Daoy (cell line): ENCODE measurements at regions not wholly inside any gene's neighbourhood (a gene's known extent, or its start where the extent isn't known, plus 50 kb on each side); places are given as distances from the start of the nearest gene placed in this dataset.
"Not testable (repeated sequence)": the region's sequence is repeated elsewhere in the genome, so short reads cannot be mapped to it uniquely, and the experiment has no call there.

ENCODE experiments used
- DNase-seq: peaks from one replicate; pipeline ENCODE4 v3.0.0-alpha.2; 2015; ENCODE audit warnings: low read depth

DNA sequence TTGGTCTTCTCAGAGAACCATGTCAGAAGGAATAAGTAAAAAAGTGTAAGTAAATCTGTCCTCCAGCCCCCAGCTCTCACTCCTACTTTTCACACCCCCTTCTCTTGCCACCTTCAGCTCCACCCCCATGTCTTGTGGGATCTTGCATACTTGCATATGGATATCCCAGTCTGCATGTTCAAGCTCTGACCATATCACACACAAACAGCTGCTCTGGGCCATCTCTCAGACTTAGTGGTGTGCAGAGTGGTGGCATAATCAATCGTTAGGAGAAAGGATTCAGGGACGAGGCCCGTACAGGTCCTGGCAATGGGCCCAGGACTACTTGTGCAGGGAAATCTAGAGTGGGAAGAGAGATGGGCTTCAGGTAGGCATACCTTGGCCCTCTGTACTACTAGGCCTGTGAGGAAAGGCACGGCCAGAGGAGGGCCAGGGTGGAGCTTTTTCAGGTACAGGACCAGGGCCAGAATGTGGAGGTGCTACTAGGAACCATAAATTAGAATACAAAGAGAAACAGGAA is 112.0 kb upstream of the SGK1 start:
- no peak for DNase-seq

- DNase-seq, result no peak
Measured at GRCh38 chr6:134427721-134428120, 109.8 kb upstream of the SGK1 start.

DNA sequence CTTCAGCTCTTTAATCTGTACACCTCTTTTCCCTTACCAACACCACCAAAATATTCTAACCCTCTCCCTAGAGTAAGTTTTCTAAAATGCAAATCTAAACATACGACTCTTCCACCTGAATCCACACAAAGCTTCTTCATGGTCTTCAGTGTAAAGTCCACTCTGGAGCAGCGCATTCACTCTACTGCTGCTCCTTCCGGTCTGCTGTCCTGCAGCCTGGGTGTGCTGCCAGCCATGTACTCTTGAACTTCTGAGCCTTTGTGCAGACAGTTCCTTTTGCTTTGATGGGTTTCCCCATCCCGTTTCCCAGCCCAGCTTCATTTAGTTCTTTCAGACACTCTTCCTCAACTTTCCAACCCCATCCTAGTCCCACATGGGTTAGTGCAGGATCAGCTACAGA is 108.7 kb upstream of the SGK1 start:
- DNase-seq, result no peak

DNA sequence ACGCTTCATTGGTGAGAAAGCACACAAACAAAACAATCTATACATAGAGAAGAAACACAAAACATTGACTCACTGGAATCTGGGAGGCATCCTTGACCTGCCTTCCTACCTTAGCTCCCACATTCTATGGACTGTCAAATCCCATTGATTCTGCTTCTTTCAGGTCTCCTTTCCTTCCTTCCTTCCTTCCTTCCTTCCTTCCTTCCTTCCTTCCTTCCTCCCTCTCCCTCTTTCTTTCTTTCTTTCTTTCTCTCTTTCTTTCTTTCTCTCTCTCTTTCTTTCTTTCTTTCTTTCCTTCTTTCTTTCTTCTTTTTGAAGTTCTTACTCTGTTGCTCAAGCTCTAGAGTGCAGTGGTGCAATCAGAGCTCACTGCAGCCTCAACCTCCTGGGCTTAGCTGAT is 108.0 kb upstream of the SGK1 start:
- not testable (repeated sequence) for DNase-seq

DNA sequence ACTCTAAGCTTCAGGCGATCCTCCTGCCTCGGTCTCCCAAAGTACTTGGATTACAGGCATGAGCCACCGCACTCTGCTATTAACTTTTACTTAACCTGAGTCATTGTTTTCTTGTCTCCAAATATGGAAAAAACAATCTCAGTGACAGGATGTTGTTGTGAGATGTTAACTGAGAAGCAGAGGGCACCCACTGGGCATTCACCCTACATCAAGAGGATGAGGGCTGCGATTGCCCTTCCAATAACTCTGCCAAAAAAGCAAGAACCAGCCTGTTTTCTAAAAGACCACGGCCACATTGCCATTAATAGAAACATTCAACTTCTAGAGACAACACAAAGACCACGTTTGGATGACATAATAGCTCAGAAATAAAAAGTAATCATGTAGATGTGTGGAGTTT is 107.6 kb upstream of the SGK1 start:
- no peak for DNase-seq

DNA sequence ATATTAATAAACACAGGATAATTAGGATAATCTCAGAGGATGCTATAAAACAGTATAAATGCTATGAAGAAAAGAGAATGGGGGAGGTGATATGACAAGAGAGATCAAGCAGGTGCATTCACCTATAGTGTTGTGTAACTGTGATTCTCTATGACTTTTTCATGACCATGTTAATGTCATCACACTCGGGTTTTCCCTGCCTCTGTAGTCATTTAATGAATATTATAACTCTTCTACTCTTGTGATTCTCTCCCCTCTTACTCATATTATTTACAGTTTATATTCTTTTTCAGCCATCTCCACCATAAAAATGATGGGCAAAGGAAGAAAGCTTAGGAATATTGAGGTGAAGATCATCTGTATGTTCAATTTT is 106.9 kb upstream of the SGK1 start:
- DNase-seq, result no peak

- DNase-seq, result no peak
Measured at GRCh38 chr6:134424165-134424797, 106.4 kb upstream of the SGK1 start.

GRCh38 chr6:134422426-134423231 is 104.7 kb upstream of the SGK1 start:
- peak; percentile 94 for DNase-seq

DNA sequence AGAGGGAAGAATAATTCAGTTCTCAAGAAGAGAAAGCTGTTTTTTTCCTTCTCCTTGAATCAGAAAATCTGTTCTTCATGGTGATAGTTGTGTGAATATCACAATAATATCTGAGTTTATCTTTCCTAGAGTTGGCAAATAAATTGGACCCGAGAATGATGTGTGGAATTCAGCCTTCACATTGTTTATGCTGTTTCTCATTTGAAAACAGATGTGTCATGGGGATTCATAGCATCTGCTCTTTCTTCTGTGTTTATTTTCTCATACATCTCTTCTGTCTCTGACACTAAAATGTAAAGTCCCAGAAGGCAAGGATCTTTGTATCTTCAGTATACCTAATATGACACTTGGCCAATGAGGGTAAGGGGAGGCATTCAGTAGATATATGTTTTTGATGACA is 103.6 kb upstream of the SGK1 start:
- peak; percentile 8 for DNase-seq

GRCh38 chr6:134420614-134421181 is 102.8 kb upstream of the SGK1 start:
- peak; percentile 73 for DNase-seq

GRCh38 chr6:134419716-134420115 is 101.8 kb upstream of the SGK1 start:
- DNase-seq, result no peak

DNA sequence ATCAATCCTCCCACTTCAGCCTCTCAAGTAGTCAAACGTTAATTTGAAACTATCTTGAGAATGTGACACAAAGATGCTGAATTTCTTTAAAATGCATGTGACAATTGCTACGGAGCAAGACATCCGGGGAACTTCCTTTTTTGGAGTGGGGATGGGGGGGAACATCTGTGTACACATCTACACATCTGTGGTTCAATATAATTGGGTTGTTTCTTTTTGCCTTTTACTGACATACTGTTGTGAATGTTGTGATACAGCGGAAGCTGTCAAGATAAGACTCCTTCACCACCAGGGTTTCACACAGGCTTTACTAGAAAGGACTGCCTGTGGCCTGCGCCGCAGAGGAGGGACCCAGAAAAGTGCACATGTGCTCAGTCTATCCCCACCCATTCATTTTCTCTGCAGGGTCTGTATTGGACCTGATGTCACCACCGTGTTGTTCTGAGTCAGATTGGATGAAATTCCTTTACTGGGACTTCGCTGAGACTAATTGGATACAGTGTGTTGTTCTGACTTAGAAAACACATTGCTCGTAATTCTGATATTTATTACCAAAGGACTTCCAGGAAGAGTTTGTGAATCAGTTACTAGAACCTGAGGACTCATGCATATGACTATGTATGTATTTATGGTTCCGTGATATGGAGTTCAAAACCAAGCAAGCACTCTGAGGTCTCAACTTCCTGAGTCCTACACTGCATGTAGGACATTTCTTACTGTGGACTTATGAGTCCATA is 98.7 kb upstream of the SGK1 start:
- DNase-seq, result no peak

- no peak for DNase-seq
Measured at GRCh38 chr6:134415656-134416055, 97.7 kb upstream of the SGK1 start.

DNA sequence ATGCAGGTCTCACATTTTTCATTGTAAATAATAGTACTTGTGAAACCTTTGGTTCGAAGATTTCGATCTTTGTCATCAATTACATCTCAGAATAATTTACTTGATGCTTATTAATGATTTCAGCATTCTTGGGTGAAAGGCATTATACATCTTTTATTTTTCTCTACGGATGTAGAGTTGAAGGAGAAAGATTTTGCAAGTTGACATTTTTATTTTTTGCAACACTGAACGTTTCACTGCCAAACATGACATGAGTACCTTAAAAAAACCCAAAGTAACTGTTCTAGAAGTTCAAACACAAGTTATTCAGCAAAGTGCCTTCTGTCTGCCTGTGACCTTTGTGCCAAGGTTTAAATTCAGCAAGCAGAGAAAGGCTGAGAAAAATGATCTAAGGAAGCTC is 97.3 kb upstream of the SGK1 start:
- DNase-seq, result no peak

DNA sequence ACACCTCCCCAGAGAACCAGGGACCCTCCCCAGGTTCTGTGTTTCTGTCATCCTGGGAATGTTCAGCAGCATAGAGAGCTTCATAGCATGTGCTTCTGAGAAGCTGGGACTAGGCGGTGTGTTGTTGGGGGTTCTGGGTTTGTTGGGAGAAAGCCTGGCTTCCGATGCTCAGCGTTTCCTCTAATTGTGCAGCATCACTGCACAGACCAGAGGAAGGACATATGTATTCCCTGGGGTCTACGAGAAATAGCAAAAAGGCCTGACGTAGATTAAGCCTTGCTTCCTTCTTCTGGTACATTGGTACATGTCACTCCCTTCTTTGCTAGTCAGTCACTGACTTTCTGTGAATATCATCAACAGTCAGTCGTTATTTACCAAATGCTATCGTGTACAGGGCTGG is 96.9 kb upstream of the SGK1 start:
- no peak for DNase-seq

- no peak for DNase-seq
Measured at GRCh38 chr6:134413241-134413643, 95.3 kb upstream of the SGK1 start.

DNA sequence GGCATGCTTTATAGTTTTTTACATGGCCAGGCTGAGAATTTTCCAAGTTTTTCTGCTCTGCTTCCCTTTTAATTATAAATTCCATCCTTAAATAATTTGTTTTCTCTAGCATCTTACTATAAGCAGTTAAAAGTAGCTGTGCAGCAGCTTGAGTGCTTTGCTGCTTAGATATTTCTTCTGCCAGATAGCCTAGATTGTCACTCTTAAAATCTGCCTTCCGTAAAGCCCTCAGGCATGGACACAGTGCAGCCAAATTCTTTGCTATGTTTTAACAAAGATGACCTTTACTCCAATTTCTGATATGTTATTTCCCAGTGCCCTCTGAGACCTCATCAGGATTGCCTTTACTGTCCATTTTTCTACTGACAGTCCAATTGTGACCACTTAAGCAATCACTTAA is 92.6 kb upstream of the SGK1 start:
- no peak for DNase-seq

DNA sequence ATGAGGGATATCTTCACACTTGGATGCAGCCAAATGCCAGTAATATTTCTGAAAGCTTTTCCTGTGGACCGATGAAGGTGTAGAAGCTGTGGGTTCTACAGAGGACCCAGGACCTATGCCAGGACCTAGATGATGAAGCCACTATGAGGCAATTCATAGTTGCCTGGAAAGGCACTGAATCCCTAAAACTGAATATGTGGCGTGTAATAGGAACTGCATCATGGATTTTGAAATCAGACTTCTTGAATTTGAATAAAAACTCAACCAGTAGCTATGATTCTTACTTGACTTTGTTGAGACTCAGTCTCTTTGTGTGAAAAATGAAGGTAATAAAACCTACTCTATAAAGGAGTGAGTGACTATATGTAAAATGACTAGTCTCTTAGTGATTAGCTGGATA is 89.9 kb upstream of the SGK1 start:
- DNase-seq, result no peak

DNA sequence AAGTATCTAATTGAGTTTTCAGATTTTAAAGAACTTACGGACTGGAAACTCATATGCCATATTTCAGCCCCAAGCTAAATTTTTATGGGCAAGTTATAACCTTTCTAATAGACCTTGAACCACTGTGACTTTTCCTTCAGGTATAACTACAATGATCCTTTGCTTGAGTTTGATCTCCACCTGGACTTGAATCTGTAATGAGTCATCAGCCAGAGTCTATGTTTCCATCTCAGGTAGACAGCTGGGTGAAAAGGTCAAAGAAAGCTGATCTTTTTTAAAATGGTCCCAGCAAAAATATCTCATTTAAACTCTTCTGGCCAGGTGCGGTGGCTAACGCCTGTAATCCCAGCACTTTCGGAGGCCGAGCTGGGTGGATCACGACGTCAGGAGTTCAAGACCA is 88.4 kb upstream of the SGK1 start:
- no peak for DNase-seq

GRCh38 chr6:134405386-134406087 is 87.6 kb upstream of the SGK1 start:
- DNase-seq, result no peak

- DNase-seq, result not testable (repeated sequence)
Measured at GRCh38 chr6:134403312-134403711, 85.4 kb upstream of the SGK1 start.
